DND-41 (cell line): ENCODE measurements at regions not wholly inside any gene's neighbourhood (a gene's known extent, or its start where the extent isn't known, plus 50 kb on each side); places are given as distances from the start of the nearest gene placed in this dataset.
A peak's percentile ranks its signal among the peaks of the same experiment; 100 is the strongest.

Experiments used
- ATAC-seq: fragments of 200-7000 bp; cut with Tn5 transposase; 3 replicates; pipeline ENCODE4 v1.9.1; 2021; ENCODE audit warnings: low read depth; ENCODE audit not compliant: insufficient read depth
- DNase-seq: peaks from one replicate; pipeline ENCODE4 v3.0.0-alpha.2; 2020
- H2AFZ ChIP-seq: 2 replicates; pipeline ENCODE4 v1.6.0; 2012; ENCODE audit warnings: low read depth, low read length
- H3K27ac ChIP-seq: 2 replicates; pipeline ENCODE4 v1.5.1; 2012; ENCODE audit warnings: low read length, inconsistent platforms
- H3K27me3 ChIP-seq: fragments of 200-600 bp; sonication (generic); 2 replicates; pipeline ENCODE4 v1.6.0; 2012; ENCODE audit warnings: low read length, mild to moderate bottlenecking, inconsistent platforms; ENCODE audit not compliant: insufficient read depth, poor library complexity
- H3K36me3 ChIP-seq: 2 replicates; pipeline ENCODE4 v1.5.1; 2012; ENCODE audit warnings: low read length, inconsistent platforms; ENCODE audit not compliant: insufficient read depth
- H3K4me1 ChIP-seq: 2 replicates; pipeline ENCODE4 v1.5.1; 2012; ENCODE audit warnings: mild to moderate bottlenecking, low read length; ENCODE audit not compliant: insufficient read depth
- H3K4me2 ChIP-seq: 2 replicates; pipeline ENCODE4 v1.6.0; 2012; ENCODE audit warnings: mild to moderate bottlenecking, moderate library complexity, low read length, inconsistent platforms; ENCODE audit not compliant: insufficient read depth
- H3K4me3 ChIP-seq, 2 experiments: fragments of 200-600 bp in 1 of 2; shearing (Covaris generic) in 1 of 2; 2 replicates each; pipeline ENCODE4 v1.5.1; 2012 to 2016; ENCODE audit warnings: inconsistent platforms in 2 of 2, low read length in 2 of 2, mild to moderate bottlenecking in 2 of 2, low read depth in 1 of 2, moderate library complexity in 1 of 2
- H3K79me2 ChIP-seq: 2 replicates; pipeline ENCODE4 v1.6.0; 2012; ENCODE audit warnings: low read length, inconsistent platforms; ENCODE audit not compliant: insufficient read depth
- H3K9ac ChIP-seq: 2 replicates; pipeline ENCODE4 v1.6.0; 2012; ENCODE audit warnings: low read depth, mild to moderate bottlenecking, inconsistent platforms, low read length, moderate library complexity
- H3K9me3 ChIP-seq: 2 replicates; pipeline ENCODE4 v1.5.1; 2012; ENCODE audit warnings: low read length, moderate library complexity, mild to moderate bottlenecking, inconsistent platforms; ENCODE audit not compliant: insufficient read depth, severe bottlenecking
- H4K20me1 ChIP-seq: 2 replicates; pipeline ENCODE4 v1.6.0; 2012; ENCODE audit warnings: low read length; ENCODE audit not compliant: insufficient read depth
- CTCF ChIP-seq: IDR thresholded peaks from 2 replicates; pipeline ENCODE4 v1.5.1; 2012; ENCODE audit warnings: borderline replicate concordance, low read length, moderate library complexity, mild to moderate bottlenecking; ENCODE audit not compliant: poor library complexity, severe bottlenecking; ENCODE audit errors: extremely low read depth
- EZH2 ChIP-seq: IDR thresholded peaks from 3 replicates; pipeline ENCODE4 v1.6.1; 2012; ENCODE audit warnings: borderline replicate concordance, low read depth, mild to moderate bottlenecking, moderate library complexity, low read length, inconsistent platforms; ENCODE audit not compliant: severe bottlenecking

DNA sequence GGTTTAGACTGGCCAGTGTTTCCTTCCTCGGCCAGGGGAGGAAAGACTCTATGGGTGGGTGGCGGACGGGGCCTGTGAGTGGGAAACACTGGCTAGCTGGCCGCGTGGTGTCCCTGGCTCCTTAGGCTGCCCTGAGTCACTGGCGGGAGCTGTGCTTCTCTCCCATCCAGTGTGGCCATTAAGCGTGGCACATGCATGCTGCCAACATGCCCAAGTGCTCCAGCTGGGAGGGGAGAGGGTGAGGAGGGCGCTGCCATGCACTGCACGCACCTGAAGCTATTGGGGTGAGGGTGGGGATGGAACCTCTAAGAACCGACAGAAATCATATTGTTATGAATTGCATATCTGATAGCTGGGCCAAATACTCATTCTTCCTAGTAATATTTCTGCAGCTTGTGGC is 270.8 kb downstream of the CALCRL start:
- Histone ChIP-seq H3K9ac (no peak overlapping the region), H4K20me1 (no peaks in the 10 kb centered on the region), H3K36me3 (no peaks in the 10 kb centered on the region), H3K4me2 (no peak overlapping the region), H2AFZ (no peak overlapping the region), H3K27me3 (no peaks in the 10 kb centered on the region), H3K79me2 (no peaks in the 10 kb centered on the region), H3K4me3 (no peak overlapping the region), H3K9me3 (no peaks in the 10 kb centered on the region), H3K4me1 (no peaks in the 10 kb centered on the region), H3K27ac (no peak overlapping the region)
- no peak for ATAC-seq
- no peak for DNase-seq
- TF ChIP-seq CTCF (no peak), EZH2 (no peak)

- Histone ChIP-seq H3K9ac (no peak overlapping the region), H3K9me3 (no peaks in the 10 kb centered on the region), H3K79me2 (no peaks in the 10 kb centered on the region), H3K4me3 (no peak overlapping the region), H3K4me2 (no peak overlapping the region), H2AFZ (no peak overlapping the region), H3K27me3 (no peaks in the 10 kb centered on the region), H4K20me1 (no peaks in the 10 kb centered on the region), H3K36me3 (no peaks in the 10 kb centered on the region), H3K27ac (no peak overlapping the region), H3K4me1 (no peaks in the 10 kb centered on the region)
- no peak for DNase-seq
- TF ChIP-seq EZH2 = no peak
- TF ChIP-seq CTCF = peak; percentile 59
- peak; percentile 60; the same call in 1 of the 3 replicates for ATAC-seq
Observed at GRCh38 chr2:187174582-187174981, 273.5 kb downstream of the CALCRL start.

- no peaks in the 10 kb centered on the region for H3K4me1 ChIP-seq
- H3K9me3 ChIP-seq = no peaks in the 10 kb centered on the region
- no peak overlapping the region for H3K9ac ChIP-seq
- H4K20me1 ChIP-seq = no peaks in the 10 kb centered on the region
- TF ChIP-seq CTCF = no peak
- no peak for TF ChIP-seq EZH2
- no peaks in the 10 kb centered on the region for H3K27me3 ChIP-seq
- ATAC-seq (no peak), DNase-seq (no peak)
- no peak overlapping the region for H3K4me2 ChIP-seq
- H3K36me3 ChIP-seq = no peaks in the 10 kb centered on the region
- H2AFZ ChIP-seq = no peak overlapping the region
- no peaks in the 10 kb centered on the region for H3K79me2 ChIP-seq
- no peak overlapping the region for H3K27ac ChIP-seq
- H3K4me3 ChIP-seq = no peak overlapping the region
Observed at GRCh38 chr2:187171318-187171717, 276.7 kb downstream of the CALCRL start.

GRCh38 chr2:187169864-187170263 is 278.2 kb downstream of the CALCRL start:
- no peaks in the 10 kb centered on the region for H3K36me3 ChIP-seq
- no peaks in the 10 kb centered on the region for H3K27me3 ChIP-seq
- no peaks in the 10 kb centered on the region for H3K79me2 ChIP-seq
- no peak overlapping the region for H3K4me3 ChIP-seq
- TF ChIP-seq CTCF (no peak), EZH2 (no peak)
- no peaks in the 10 kb centered on the region for H4K20me1 ChIP-seq
- DNase-seq = no peak
- no peak overlapping the region for H2AFZ ChIP-seq
- H3K4me1 ChIP-seq = no peaks in the 10 kb centered on the region
- no peak overlapping the region for H3K27ac ChIP-seq
- no peak overlapping the region for H3K9ac ChIP-seq
- H3K9me3 ChIP-seq = no peaks in the 10 kb centered on the region
- no peak overlapping the region for H3K4me2 ChIP-seq
- ATAC-seq = no peak
